ENCODE measurements at regions not wholly inside any gene's neighbourhood (a gene's known extent, or its start where the extent isn't known, plus 50 kb on each side); places are given as distances from the start of the nearest gene placed in this dataset.

DNA sequence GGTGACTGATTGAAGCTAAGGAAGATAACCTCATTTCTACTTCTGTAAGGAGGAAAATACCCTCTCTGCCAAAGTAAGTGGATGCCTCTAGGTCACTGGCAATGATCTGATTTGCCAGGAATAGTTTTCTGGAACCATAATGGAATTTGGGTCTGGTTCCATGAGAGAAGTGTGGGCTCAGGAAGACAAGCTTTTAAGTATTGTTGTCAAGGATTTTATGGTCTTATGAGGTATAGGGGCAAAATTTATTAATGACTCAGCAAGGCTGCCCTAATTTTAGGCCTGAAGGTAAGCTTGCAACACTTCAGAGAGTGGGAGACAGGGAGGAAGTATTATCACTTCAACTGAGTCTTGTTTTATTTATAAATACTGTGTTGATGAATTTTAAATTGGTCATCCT is 322.6 kb upstream of the ACTBL2 start:
- H3K9me3 ChIP-seq (ENCODE audit: control insufficient read depth in 4 of 4, low read length in 3 of 4): no peaks in the 10 kb centered on the region
- H3K27me3 ChIP-seq (ENCODE audit: control insufficient read depth in 4 of 4, insufficient read depth in 4 of 4, low read length in 3 of 4): no peaks in the 10 kb centered on the region
- no peak overlapping the region for H3K4me3 ChIP-seq (ENCODE audit: low read depth in 1 of 3, low read length in 3 of 3)
- no peaks in the 10 kb centered on the region for H3K4me1 ChIP-seq (ENCODE audit: control insufficient read depth in 4 of 4, insufficient read depth in 4 of 4, low read length in 3 of 4)
- H3K9ac ChIP-seq (ENCODE audit: low read depth in 1 of 2, low read length in 2 of 2): no peak overlapping the region
- H3K27ac ChIP-seq (ENCODE audit: low read depth in 1 of 2, low read length in 2 of 2): no peak overlapping the region
- TF ChIP-seq, protein P1, sequence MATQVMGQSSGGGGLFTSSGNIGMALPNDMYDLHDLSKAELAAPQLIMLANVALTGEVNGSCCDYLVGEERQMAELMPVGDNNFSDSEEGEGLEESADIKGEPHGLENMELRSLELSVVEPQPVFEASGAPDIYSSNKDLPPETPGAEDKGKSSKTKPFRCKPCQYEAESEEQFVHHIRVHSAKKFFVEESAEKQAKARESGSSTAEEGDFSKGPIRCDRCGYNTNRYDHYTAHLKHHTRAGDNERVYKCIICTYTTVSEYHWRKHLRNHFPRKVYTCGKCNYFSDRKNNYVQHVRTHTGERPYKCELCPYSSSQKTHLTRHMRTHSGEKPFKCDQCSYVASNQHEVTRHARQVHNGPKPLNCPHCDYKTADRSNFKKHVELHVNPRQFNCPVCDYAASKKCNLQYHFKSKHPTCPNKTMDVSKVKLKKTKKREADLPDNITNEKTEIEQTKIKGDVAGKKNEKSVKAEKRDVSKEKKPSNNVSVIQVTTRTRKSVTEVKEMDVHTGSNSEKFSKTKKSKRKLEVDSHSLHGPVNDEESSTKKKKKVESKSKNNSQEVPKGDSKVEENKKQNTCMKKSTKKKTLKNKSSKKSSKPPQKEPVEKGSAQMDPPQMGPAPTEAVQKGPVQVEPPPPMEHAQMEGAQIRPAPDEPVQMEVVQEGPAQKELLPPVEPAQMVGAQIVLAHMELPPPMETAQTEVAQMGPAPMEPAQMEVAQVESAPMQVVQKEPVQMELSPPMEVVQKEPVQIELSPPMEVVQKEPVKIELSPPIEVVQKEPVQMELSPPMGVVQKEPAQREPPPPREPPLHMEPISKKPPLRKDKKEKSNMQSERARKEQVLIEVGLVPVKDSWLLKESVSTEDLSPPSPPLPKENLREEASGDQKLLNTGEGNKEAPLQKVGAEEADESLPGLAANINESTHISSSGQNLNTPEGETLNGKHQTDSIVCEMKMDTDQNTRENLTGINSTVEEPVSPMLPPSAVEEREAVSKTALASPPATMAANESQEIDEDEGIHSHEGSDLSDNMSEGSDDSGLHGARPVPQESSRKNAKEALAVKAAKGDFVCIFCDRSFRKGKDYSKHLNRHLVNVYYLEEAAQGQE (IDR thresholded peaks at IDR 0.05): no peak
- TF ChIP-seq NR2F2 (IDR thresholded peaks at IDR 0.05) (no peak), RAD21 (IDR thresholded peaks at IDR 0.05) (no peak), HNF4G (IDR thresholded peaks at IDR 0.05) (no peak), YY1 (IDR thresholded peaks at IDR 0.05) (no peak), SP1 (IDR thresholded peaks at IDR 0.05) (no peak), MAX (IDR thresholded peaks at IDR 0.05) (no peak), FOXA1 (IDR thresholded peaks at IDR 0.05) (no peak), HNF4A (conservative IDR thresholded peaks at IDR 0.05) (no peak), RXRA (IDR thresholded peaks at IDR 0.05) (no peak), GABPA (IDR thresholded peaks at IDR 0.05 in 1 of 2, conservative IDR thresholded peaks at IDR 0.05 in 1 of 2) (no peak), TAF1 (conservative IDR thresholded peaks at IDR 0.05) (no peak), FOXA2 (IDR thresholded peaks at IDR 0.05) (no peak), JUND (IDR thresholded peaks at IDR 0.05) (no peak), EGR1 (IDR thresholded peaks at IDR 0.05; ENCODE audit: low read depth in 2 of 2) (no peak)
- TF ChIP-seq, protein P2, sequence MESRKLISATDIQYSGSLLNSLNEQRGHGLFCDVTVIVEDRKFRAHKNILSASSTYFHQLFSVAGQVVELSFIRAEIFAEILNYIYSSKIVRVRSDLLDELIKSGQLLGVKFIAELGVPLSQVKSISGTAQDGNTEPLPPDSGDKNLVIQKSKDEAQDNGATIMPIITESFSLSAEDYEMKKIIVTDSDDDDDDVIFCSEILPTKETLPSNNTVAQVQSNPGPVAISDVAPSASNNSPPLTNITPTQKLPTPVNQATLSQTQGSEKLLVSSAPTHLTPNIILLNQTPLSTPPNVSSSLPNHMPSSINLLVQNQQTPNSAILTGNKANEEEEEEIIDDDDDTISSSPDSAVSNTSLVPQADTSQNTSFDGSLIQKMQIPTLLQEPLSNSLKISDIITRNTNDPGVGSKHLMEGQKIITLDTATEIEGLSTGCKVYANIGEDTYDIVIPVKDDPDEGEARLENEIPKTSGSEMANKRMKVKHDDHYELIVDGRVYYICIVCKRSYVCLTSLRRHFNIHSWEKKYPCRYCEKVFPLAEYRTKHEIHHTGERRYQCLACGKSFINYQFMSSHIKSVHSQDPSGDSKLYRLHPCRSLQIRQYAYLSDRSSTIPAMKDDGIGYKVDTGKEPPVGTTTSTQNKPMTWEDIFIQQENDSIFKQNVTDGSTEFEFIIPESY (IDR thresholded peaks at IDR 0.05): no peak
- TF ChIP-seq, protein P3, sequence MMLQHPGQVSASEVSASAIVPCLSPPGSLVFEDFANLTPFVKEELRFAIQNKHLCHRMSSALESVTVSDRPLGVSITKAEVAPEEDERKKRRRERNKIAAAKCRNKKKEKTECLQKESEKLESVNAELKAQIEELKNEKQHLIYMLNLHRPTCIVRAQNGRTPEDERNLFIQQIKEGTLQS (IDR thresholded peaks at IDR 0.05): no peak
- TF ChIP-seq, protein P4, sequence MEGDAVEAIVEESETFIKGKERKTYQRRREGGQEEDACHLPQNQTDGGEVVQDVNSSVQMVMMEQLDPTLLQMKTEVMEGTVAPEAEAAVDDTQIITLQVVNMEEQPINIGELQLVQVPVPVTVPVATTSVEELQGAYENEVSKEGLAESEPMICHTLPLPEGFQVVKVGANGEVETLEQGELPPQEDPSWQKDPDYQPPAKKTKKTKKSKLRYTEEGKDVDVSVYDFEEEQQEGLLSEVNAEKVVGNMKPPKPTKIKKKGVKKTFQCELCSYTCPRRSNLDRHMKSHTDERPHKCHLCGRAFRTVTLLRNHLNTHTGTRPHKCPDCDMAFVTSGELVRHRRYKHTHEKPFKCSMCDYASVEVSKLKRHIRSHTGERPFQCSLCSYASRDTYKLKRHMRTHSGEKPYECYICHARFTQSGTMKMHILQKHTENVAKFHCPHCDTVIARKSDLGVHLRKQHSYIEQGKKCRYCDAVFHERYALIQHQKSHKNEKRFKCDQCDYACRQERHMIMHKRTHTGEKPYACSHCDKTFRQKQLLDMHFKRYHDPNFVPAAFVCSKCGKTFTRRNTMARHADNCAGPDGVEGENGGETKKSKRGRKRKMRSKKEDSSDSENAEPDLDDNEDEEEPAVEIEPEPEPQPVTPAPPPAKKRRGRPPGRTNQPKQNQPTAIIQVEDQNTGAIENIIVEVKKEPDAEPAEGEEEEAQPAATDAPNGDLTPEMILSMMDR (IDR thresholded peaks at IDR 0.05; ENCODE audit: low read depth, low read length, missing input control): no peak
- no peak for DNase-seq (ENCODE audit: low spot score)
- H3K36me3 ChIP-seq (ENCODE audit: control insufficient read depth in 4 of 4, insufficient read depth in 3 of 4, low read depth in 1 of 4, low read length in 3 of 4): no peaks in the 10 kb centered on the region

Measured in liver (tissue), 7 donors.